GM12872 (cell line): ENCODE measurements at regions not wholly inside any gene's neighbourhood (a gene's known extent, or its start where the extent isn't known, plus 50 kb on each side); places are given as distances from the start of the nearest gene placed in this dataset.

Experiments
- CTCF ChIP-seq: IDR thresholded peaks from 3 replicates; pipeline ENCODE4 v1.5.1; 2011; ENCODE audit warnings: low read depth, mild to moderate bottlenecking, low read length, moderate library complexity; ENCODE audit not compliant: insufficient read depth

GRCh38 chr11:22938691-22939090 lies 78.4 kb upstream of the CCDC179 start:
- no peak for TF ChIP-seq CTCF

GRCh38 chr11:22957786-22958185 lies 97.5 kb upstream of the CCDC179 start:
- TF ChIP-seq CTCF: no peak

GRCh38 chr11:22974251-22974650 lies 114.0 kb upstream of the CCDC179 start:
- TF ChIP-seq CTCF: no peak

- no peak for TF ChIP-seq CTCF
Observed at GRCh38 chr11:22976146-22976545, 115.9 kb upstream of the CCDC179 start.

GRCh38 chr11:22982903-22983302 lies 122.6 kb upstream of the CCDC179 start:
- no peak for TF ChIP-seq CTCF

- TF ChIP-seq CTCF: no peak
Observed at GRCh38 chr11:22984045-22984444, 123.8 kb upstream of the CCDC179 start.

- no peak for TF ChIP-seq CTCF
Observed at GRCh38 chr11:22989371-22989770, 129.1 kb upstream of the CCDC179 start.

- no peak for TF ChIP-seq CTCF
Observed at GRCh38 chr11:22991196-22991595, 130.9 kb upstream of the CCDC179 start.
